A549 (cell line): ENCODE measurements at regions not wholly inside any gene's neighbourhood (a gene's known extent, or its start where the extent isn't known, plus 50 kb on each side); places are given as distances from the start of the nearest gene placed in this dataset.

Experiments
- ATAC-seq, 2 experiments: fragments of 200-7000 bp in 1 of 2; fragments of >200 bp in 1 of 2; cut with Nextera tagmentation in 1 of 2; cut with Tn5 transposase in 1 of 2; 3 replicates each; pipeline versions ENCODE4 v1.8.0 to v1.9.1; 2018 to 2020; ENCODE audit warnings: mild to moderate bottlenecking in 1 of 2, moderate library complexity in 1 of 2
- CTCF ChIA-PET: fragments of 300-600 bp; sonication (Branson Sonifier 250); formaldehyde crosslinking; extraction: SDS; loops from one replicate; lab custom pipeline; 2021; ENCODE audit warnings: antibody characterized with exemption, inconsistent platforms; lab: Yijun Ruan, JAX
- POLR2A ChIA-PET: fragments of 350-600 bp; formaldehyde crosslinking; extraction: SDS; loops from one replicate; lab custom pipeline; 2021; ENCODE audit warnings: antibody characterized with exemption, inconsistent platforms; lab: Yijun Ruan, JAX
- DNase-seq, 2 experiments: peaks; one replicate each; pipeline versions ENCODE4 v3.0.0 to v3.0.0-alpha.2; 2011 to 2016; ENCODE audit warnings: low read depth in 1 of 2, low spot score in 1 of 2
- FAIRE-seq: peaks from 2 replicates; lab custom pipeline; 2011; peaks lifted over from hg19 to GRCh38; lab: Jason Lieb, UNC
- H3K27ac ChIP-seq, 2 experiments: fragments of >200 bp; sonication (Bioruptor Twin); formaldehyde crosslinking; 3 replicates each; pipeline ENCODE4 v1.5.1; 2016 to 2017
- H3K4me1 ChIP-seq: fragments of >200 bp; sonication (Bioruptor Twin); formaldehyde crosslinking; 3 replicates; pipeline ENCODE4 v1.6.1; 2016
- H3K4me2 ChIP-seq: fragments of >200 bp; sonication (Bioruptor Twin); formaldehyde crosslinking; 3 replicates; pipeline ENCODE4 v1.6.1; 2016
- H3K4me3 ChIP-seq: fragments of >200 bp; sonication (Bioruptor Twin); formaldehyde crosslinking; 3 replicates; pipeline ENCODE4 v1.5.1; 2016
- H3K9me3 ChIP-seq: fragments of >200 bp; sonication (Bioruptor Twin); formaldehyde crosslinking; 3 replicates; pipeline ENCODE4 v1.6.1; 2016
- BHLHE40 ChIP-seq: IDR thresholded peaks from 2 replicates; pipeline ENCODE4 v1.6.1; 2012; ENCODE audit warnings: low read depth, low read length, inconsistent platforms
- CBX8 ChIP-seq: fragments of 200-600 bp; sonication (generic); IDR thresholded peaks from 2 replicates; pipeline ENCODE4 v1.6.1; 2016
- CHD2 ChIP-seq: fragments of 150-350 bp; IDR thresholded peaks from 2 replicates; pipeline ENCODE4 v1.6.1; 2014; ENCODE audit warnings: low read length; ENCODE audit not compliant: partially characterized antibody
- CTCF ChIP-seq: fragments of >200 bp; sonication (Bioruptor Twin); formaldehyde crosslinking; IDR thresholded peaks from 3 replicates; pipeline ENCODE4 v1.5.1; 2016
- E2F6 ChIP-seq: IDR thresholded peaks from 2 replicates; pipeline ENCODE4 v1.6.1; 2012; ENCODE audit warnings: low read depth, borderline replicate concordance
- ELK1 ChIP-seq: fragments of 150-350 bp; IDR thresholded peaks from 2 replicates; pipeline ENCODE4 v1.6.1; 2014; ENCODE audit warnings: low read depth, mild to moderate bottlenecking, low read length
- ESRRA ChIP-seq: fragments of 150-350 bp; IDR thresholded peaks from 2 replicates; pipeline ENCODE4 v1.6.1; 2014; ENCODE audit warnings: mild to moderate bottlenecking, low read length, borderline replicate concordance
- FOSB ChIP-seq: fragments of 250-450 bp; sonication (Bioruptor Pico); IDR thresholded peaks from 2 replicates; pipeline ENCODE4 v1.5.0; 2020; ENCODE audit warnings: mild to moderate bottlenecking, moderate library complexity
- FOXS1 ChIP-seq: fragments of 250-450 bp; sonication (Bioruptor Pico); IDR thresholded peaks from 2 replicates; pipeline ENCODE4 v1.5.0; 2020; ENCODE audit warnings: mild to moderate bottlenecking, moderate library complexity
- HEYL ChIP-seq: fragments of 250-450 bp; sonication (Bioruptor Pico); IDR thresholded peaks from 2 replicates; pipeline ENCODE4 v1.8.0; 2021; ENCODE audit warnings: mild to moderate bottlenecking, moderate library complexity
- HMGXB4 ChIP-seq: fragments of 250-450 bp; sonication (Bioruptor Pico); IDR thresholded peaks from 2 replicates; pipeline ENCODE4 v1.5.0; 2021; ENCODE audit warnings: mild to moderate bottlenecking, moderate library complexity, borderline replicate concordance
- HOXA7 ChIP-seq: fragments of 250-450 bp; sonication (Bioruptor Pico); IDR thresholded peaks from 2 replicates; pipeline ENCODE4 v1.5.0; 2020; ENCODE audit warnings: mild to moderate bottlenecking, moderate library complexity
- HOXB13 ChIP-seq: fragments of 250-450 bp; sonication (Bioruptor Pico); IDR thresholded peaks from 2 replicates; pipeline ENCODE4 v1.5.0; 2020; ENCODE audit warnings: low read depth, mild to moderate bottlenecking, moderate library complexity
- KDM5A ChIP-seq: fragments of 200-600 bp; sonication (generic); IDR thresholded peaks from 2 replicates; pipeline ENCODE4 v1.6.1; 2016; ENCODE audit warnings: antibody characterized with exemption, mild to moderate bottlenecking
- MYC ChIP-seq: IDR thresholded peaks from 2 replicates; pipeline ENCODE4 v1.6.1; 2012; ENCODE audit warnings: mild to moderate bottlenecking, inconsistent platforms, low read length, improper control_type of control experiment, borderline replicate concordance
- RFX5 ChIP-seq: fragments of 450-650 bp; IDR thresholded peaks from 2 replicates; pipeline ENCODE4 v1.7.1; 2014; ENCODE audit warnings: antibody characterized with exemption, mild to moderate bottlenecking, moderate library complexity
- SREBF2 ChIP-seq: fragments of 450-650 bp; IDR thresholded peaks from 2 replicates; pipeline ENCODE4 v1.6.1; 2014; ENCODE audit warnings: mild to moderate bottlenecking, moderate library complexity
- TFCP2L1 ChIP-seq: fragments of 250-450 bp; sonication (Bioruptor Pico); IDR thresholded peaks from 2 replicates; pipeline ENCODE4 v1.5.0; 2021; ENCODE audit warnings: mild to moderate bottlenecking
- ZSCAN20 ChIP-seq: fragments of 250-450 bp; sonication (Bioruptor Pico); IDR thresholded peaks from 2 replicates; pipeline ENCODE4 v1.8.0; 2022; ENCODE audit warnings: mild to moderate bottlenecking, moderate library complexity
- WGBS: methylation state at CpG from one replicate; pipeline ENCODE4 v1.1.6; 2017; ENCODE audit errors: missing lambda C conversion rate; 5-methylcytosine and 5-hydroxymethylcytosine counted together

- POLR2A ChIA-PET, result no interaction called here
- H3K4me1 ChIP-seq, result no peaks in the 10 kb centered on the region
- no peak overlapping the region for H3K4me2 ChIP-seq
- no peak for DNase-seq
- no peak for FAIRE-seq
- H3K9me3 ChIP-seq, result no peaks in the 10 kb centered on the region
- no peak for TF ChIP-seq SREBF2
- no peak for TF ChIP-seq FOSB (CRISPR knock-in tag)
- CTCF ChIA-PET, result no interaction called here
- no peak overlapping the region for H3K27ac ChIP-seq
- H3K4me3 ChIP-seq, result no peak overlapping the region
- no peak for ATAC-seq
Measured at GRCh38 chr4:66062921-66063320, 392.6 kb upstream of the EPHA5 start.

- H3K4me2 ChIP-seq, result no peak overlapping the region
- H3K4me3 ChIP-seq, result no peak overlapping the region
- no peaks in the 10 kb centered on the region for H3K9me3 ChIP-seq
- TF ChIP-seq TFCP2L1 (CRISPR knock-in tag), result no peak
- TF ChIP-seq HOXA7 (CRISPR knock-in tag), result no peak
- TF ChIP-seq HOXB13, result no peak
- no peak for TF ChIP-seq SREBF2
- no peak for TF ChIP-seq HEYL (CRISPR knock-in tag)
- no peak for TF ChIP-seq ELK1
- TF ChIP-seq RFX5, result no peak
- ATAC-seq (no peak), FAIRE-seq (no peak), DNase-seq (no peak)
- ChIA-PET POLR2A (no interaction called here), CTCF (no interaction called here)
- H3K4me1 ChIP-seq, result no peaks in the 10 kb centered on the region
- no peak overlapping the region for H3K27ac ChIP-seq
- WGBS, result 48% methylated on average over 2 of the region's 2 CpGs
Measured at GRCh38 chr4:66062044-66062443, 391.8 kb upstream of the EPHA5 start.

- CTCF ChIA-PET, result no interaction called here
- ATAC-seq, result no peak
- 76% methylated on average over 2 of the region's 2 CpGs for WGBS
Measured at GRCh38 chr4:66059556-66059955, 389.3 kb upstream of the EPHA5 start.

More at GRCh38 chr4:66059556-66059955, 389.3 kb upstream of the EPHA5 start:
- no peaks in the 10 kb centered on the region for H3K9me3 ChIP-seq
- FAIRE-seq, result no peak
- TF ChIP-seq CHD2, result no peak
- TF ChIP-seq CBX8, result no peak
- no peak for TF ChIP-seq E2F6
- no peak for TF ChIP-seq BHLHE40
- no peak for TF ChIP-seq RFX5
- no peak for TF ChIP-seq ZSCAN20
- no peak for TF ChIP-seq ESRRA
- no peak for TF ChIP-seq CTCF
- no peak for TF ChIP-seq MYC
- TF ChIP-seq HMGXB4, result no peak
- TF ChIP-seq KDM5A, result no peak
- no peak for TF ChIP-seq FOXS1 (CRISPR knock-in tag)
- no peak overlapping the region for H3K4me3 ChIP-seq
- no peak overlapping the region for H3K27ac ChIP-seq
- H3K4me2 ChIP-seq, result no peak overlapping the region
- no peaks in the 10 kb centered on the region for H3K4me1 ChIP-seq
- no peak for DNase-seq
- POLR2A ChIA-PET, result no interaction called here
